SU-DHL-6 (cell line): ENCODE measurements at regions not wholly inside any gene's neighbourhood (a gene's known extent, or its start where the extent isn't known, plus 50 kb on each side); places are given as distances from the start of the nearest gene placed in this dataset.

Source experiments
- H2AFZ ChIP-seq: fragments of 200-600 bp; sonication (generic); 2 replicates; pipeline ENCODE4 v1.6.1; 2014; ENCODE audit warnings: low read depth, mild to moderate bottlenecking, moderate library complexity, mixed read lengths, antibody characterized with exemption, low read length; ENCODE audit not compliant: severe bottlenecking
- H3F3A ChIP-seq: fragments of 200-600 bp; shearing (Covaris generic); 2 replicates; pipeline ENCODE4 v1.6.0; 2016; ENCODE audit warnings: antibody characterized with exemption, mild to moderate bottlenecking; ENCODE audit not compliant: insufficient read depth
- H3K27ac ChIP-seq: fragments of 200-600 bp; sonication (generic); 2 replicates; pipeline ENCODE4 v1.5.1; 2016; ENCODE audit warnings: low read depth, mild to moderate bottlenecking, low read length, moderate library complexity, mixed read lengths
- H3K27me3 ChIP-seq: fragments of 200-600 bp; sonication (generic), shearing (Covaris generic); 2 replicates; pipeline ENCODE4 v1.6.0; 2014; ENCODE audit warnings: mild to moderate bottlenecking, low read length
- H3K36me3 ChIP-seq: fragments of 200-600 bp; sonication (generic); 2 replicates; pipeline ENCODE4 v1.6.1; 2014; ENCODE audit warnings: mild to moderate bottlenecking, low read length, mixed read lengths
- H3K4me2 ChIP-seq: fragments of 300-600, 200-600 bp; shearing (Covaris generic), sonication (generic); 2 replicates; pipeline ENCODE4 v1.6.0; 2014; ENCODE audit warnings: low read length, low read depth, mild to moderate bottlenecking; ENCODE audit not compliant: poor library complexity, severe bottlenecking
- H3K4me3 ChIP-seq: fragments of 200-600 bp; sonication (generic); 2 replicates; pipeline ENCODE4 v1.5.1; 2014; ENCODE audit warnings: antibody characterized with exemption, low read length, mild to moderate bottlenecking, mixed read lengths; ENCODE audit not compliant: insufficient read depth, poor library complexity, severe bottlenecking
- H3K79me2 ChIP-seq: fragments of 200-600 bp; sonication (generic); 2 replicates; pipeline ENCODE4 v1.6.1; 2014; ENCODE audit warnings: mild to moderate bottlenecking, low read length, moderate library complexity; ENCODE audit not compliant: insufficient read depth
- H3K9ac ChIP-seq: fragments of 200-600 bp; sonication (generic); 2 replicates; pipeline ENCODE4 v1.7.0; 2014; ENCODE audit warnings: mild to moderate bottlenecking, low read length
- H3K9me2 ChIP-seq: fragments of 200-600 bp; sonication (generic); replicated peaks from 2 replicates; pipeline ENCODE4 v1.6.1; 2014; ENCODE audit warnings: low read length; ENCODE audit not compliant: insufficient read depth
- H3K9me3 ChIP-seq: fragments of 200-600 bp; sonication (generic); 2 replicates; pipeline ENCODE4 v1.6.1; 2014; ENCODE audit warnings: low read length, mixed read lengths; ENCODE audit not compliant: insufficient read depth
- H4K20me1 ChIP-seq: fragments of 200-600 bp; sonication (generic); 2 replicates; pipeline ENCODE4 v1.6.1; 2014; ENCODE audit warnings: low read depth, mild to moderate bottlenecking, antibody characterized with exemption, low read length, moderate library complexity, mixed read lengths
- EZH2phosphoT487 ChIP-seq: fragments of 200-600 bp; sonication (generic), shearing (Covaris generic); conservative IDR thresholded peaks from 2 replicates; pipeline ENCODE4 v1.6.1; 2018; ENCODE audit warnings: mild to moderate bottlenecking, antibody characterized with exemption, low read length, moderate library complexity, mixed read lengths
- TF ChIP-seq, protein P1 (sequence below): fragments of 200-600 bp; sonication (generic); IDR thresholded peaks from one replicate; pipeline ENCODE4 v1.5.1; 2017; ENCODE audit warnings: antibody characterized with exemption, mild to moderate bottlenecking, low read length, moderate library complexity; ENCODE audit not compliant: insufficient read depth, poor library complexity, severe bottlenecking

DNA sequence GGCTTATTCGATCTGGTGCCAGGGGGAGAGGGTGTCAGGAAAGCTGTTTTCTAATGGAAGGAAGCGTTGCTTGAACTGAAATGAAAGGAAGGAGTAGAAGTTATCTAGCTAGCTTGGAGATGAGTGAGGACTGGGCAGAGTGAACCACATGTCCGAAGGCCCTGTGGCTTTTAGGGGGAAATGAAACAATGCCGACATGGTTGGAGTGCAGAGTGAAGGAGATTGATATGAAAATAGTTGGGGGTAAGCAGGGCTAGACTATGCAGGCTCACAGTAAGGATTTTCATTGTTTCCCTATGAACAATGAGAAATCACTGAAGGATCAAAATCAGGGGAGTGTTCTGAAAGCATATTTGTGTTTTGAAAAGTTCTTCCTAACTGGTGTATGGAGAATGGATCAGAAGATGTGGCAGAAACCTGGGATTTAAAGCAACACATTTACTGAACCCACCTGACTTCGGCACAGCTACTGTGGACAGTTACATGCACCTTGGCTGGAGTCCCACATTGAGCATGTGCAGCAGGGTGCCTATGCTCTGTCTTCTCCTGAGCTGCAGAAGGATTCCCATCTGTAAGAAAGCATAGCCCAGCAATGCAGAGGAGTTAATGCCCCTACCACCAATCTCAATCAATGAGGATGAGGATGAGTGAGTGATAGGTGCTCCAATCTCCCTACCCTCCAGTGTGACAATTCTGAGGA lies 144.4 kb upstream of the TBCA start:
- Histone ChIP-seq H3K9me2 (no peaks in the 10 kb centered on the region), H3K27me3 (no peaks in the 10 kb centered on the region), H3K4me2 (no peak overlapping the region), H3K9ac (no peak overlapping the region), H3K9me3 (no peaks in the 10 kb centered on the region), H3K36me3 (no peaks in the 10 kb centered on the region), H3F3A (no peaks in the 10 kb centered on the region), H4K20me1 (no peaks in the 10 kb centered on the region), H2AFZ (no peak overlapping the region), H3K4me3 (no peak overlapping the region), H3K79me2 (no peaks in the 10 kb centered on the region), H3K27ac (no peak overlapping the region)
- TF ChIP-seq EZH2phosphoT487 = no peak
- TF ChIP-seq, protein P1, sequence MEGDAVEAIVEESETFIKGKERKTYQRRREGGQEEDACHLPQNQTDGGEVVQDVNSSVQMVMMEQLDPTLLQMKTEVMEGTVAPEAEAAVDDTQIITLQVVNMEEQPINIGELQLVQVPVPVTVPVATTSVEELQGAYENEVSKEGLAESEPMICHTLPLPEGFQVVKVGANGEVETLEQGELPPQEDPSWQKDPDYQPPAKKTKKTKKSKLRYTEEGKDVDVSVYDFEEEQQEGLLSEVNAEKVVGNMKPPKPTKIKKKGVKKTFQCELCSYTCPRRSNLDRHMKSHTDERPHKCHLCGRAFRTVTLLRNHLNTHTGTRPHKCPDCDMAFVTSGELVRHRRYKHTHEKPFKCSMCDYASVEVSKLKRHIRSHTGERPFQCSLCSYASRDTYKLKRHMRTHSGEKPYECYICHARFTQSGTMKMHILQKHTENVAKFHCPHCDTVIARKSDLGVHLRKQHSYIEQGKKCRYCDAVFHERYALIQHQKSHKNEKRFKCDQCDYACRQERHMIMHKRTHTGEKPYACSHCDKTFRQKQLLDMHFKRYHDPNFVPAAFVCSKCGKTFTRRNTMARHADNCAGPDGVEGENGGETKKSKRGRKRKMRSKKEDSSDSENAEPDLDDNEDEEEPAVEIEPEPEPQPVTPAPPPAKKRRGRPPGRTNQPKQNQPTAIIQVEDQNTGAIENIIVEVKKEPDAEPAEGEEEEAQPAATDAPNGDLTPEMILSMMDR = no peak

DNA sequence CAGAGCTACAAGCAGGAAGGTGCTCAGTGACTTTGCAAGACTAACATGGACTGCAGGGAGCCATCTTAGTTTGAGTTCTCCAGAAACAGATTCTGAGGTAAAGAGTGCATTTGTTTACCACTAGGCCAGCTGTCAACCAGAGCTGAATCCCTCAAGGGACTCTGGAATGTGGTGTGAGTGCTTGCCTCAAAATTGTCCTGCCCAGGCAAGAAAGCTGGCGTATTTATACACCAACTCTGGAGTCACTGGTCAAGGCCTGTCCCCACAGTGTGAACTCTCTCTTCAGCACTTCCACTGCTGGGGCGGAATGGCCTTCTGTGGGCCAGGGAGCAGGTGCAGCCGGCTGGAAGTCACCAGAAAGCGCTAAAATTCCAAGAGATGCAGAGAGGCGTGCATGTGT lies 139.2 kb upstream of the TBCA start:
- no peaks in the 10 kb centered on the region for H3K9me2 ChIP-seq

DNA sequence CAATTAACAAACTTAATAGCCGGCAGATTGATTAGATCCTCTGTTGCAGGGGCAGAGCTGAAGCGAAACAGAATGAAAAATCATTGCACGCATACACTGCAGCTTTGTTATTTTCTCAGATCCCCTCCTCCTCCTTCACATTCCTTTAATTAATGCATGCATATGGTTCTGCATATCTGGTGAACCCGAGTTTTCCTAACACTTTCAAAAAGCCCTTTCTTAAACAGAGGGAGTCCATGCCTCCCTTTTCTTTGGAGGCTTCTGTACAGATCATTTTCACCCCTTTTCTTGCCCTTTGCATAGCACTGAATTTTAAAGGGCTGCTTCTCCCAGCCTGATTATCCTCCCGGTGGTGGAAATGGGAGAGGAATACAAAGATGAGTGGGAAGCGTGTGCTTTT lies 136.6 kb upstream of the TBCA start:
- no peaks in the 10 kb centered on the region for H4K20me1 ChIP-seq
- no peak overlapping the region for H3K9ac ChIP-seq
- TF ChIP-seq, protein P1 = no peak
- no peak for TF ChIP-seq EZH2phosphoT487
- H3F3A ChIP-seq = no peaks in the 10 kb centered on the region
- no peak overlapping the region for H2AFZ ChIP-seq
- H3K4me3 ChIP-seq = no peak overlapping the region
- no peaks in the 10 kb centered on the region for H3K27me3 ChIP-seq
- no peaks in the 10 kb centered on the region for H3K9me2 ChIP-seq
- no peaks in the 10 kb centered on the region for H3K9me3 ChIP-seq
- no peaks in the 10 kb centered on the region for H3K36me3 ChIP-seq
- H3K4me2 ChIP-seq = no peak overlapping the region
- no peak overlapping the region for H3K27ac ChIP-seq
- H3K79me2 ChIP-seq = no peaks in the 10 kb centered on the region

More for the DNA sequence above, 139.2 kb upstream of the TBCA start:
- Histone ChIP-seq H3K36me3 (no peaks in the 10 kb centered on the region), H3K79me2 (no peaks in the 10 kb centered on the region), H3K4me2 (no peak overlapping the region), H3K27ac (no peak overlapping the region), H3K27me3 (no peaks in the 10 kb centered on the region), H2AFZ (no peak overlapping the region), H3K9ac (no peak overlapping the region), H3K4me3 (no peak overlapping the region), H3F3A (no peaks in the 10 kb centered on the region), H3K9me3 (no peaks in the 10 kb centered on the region), H4K20me1 (no peaks in the 10 kb centered on the region)
- TF ChIP-seq EZH2phosphoT487 = no peak
- TF ChIP-seq, protein P1 = no peak
